Ascending aorta (tissue), 2 donors: ENCODE measurements at regions not wholly inside any gene's neighbourhood (a gene's known extent, or its start where the extent isn't known, plus 50 kb on each side); places are given as distances from the start of the nearest gene placed in this dataset.
"Not testable (repeated sequence)": the region's sequence is repeated elsewhere in the genome, so short reads cannot be mapped to it uniquely, and the experiment has no call there.

Source experiments
- DNase-seq, 2 donors: peaks; one replicate each; pipeline ENCODE4 v3.0.0-alpha.2; 2019; ENCODE audit warnings: low spot score in 2 of 2
- H3K27ac ChIP-seq, 2 donors: fragments of 200-600 bp; sonication (generic); one replicate each; pipeline ENCODE4 v1.5.1; 2016 to 2017; ENCODE audit warnings: mild to moderate bottlenecking in 1 of 2
- H3K27me3 ChIP-seq: fragments of 200-600 bp; sonication (generic); one replicate; pipeline ENCODE4 v1.5.1; 2017
- H3K36me3 ChIP-seq, 2 donors: fragments of 200-600 bp; sonication (generic); one replicate each; pipeline ENCODE4 v1.5.1; 2016
- H3K4me1 ChIP-seq, 2 donors: fragments of 200-600 bp; sonication (generic); one replicate each; pipeline ENCODE4 v1.5.1; 2016 to 2017; ENCODE audit warnings: mild to moderate bottlenecking in 1 of 2
- H3K4me3 ChIP-seq, 2 donors: fragments of 200-600 bp; sonication (generic); one replicate each; pipeline ENCODE4 v1.5.1; 2016 to 2017; ENCODE audit warnings: mild to moderate bottlenecking in 1 of 2
- H3K9me3 ChIP-seq, 2 donors: fragments of 200-600 bp; sonication (generic); one replicate each; pipeline ENCODE4 v1.5.1; 2016
- CTCF ChIP-seq, 3 experiments: fragments of 200-600 bp in 2 of 3; fragments of 450-650 bp in 1 of 3; sonication (generic) in 2 of 3; IDR thresholded peaks; one replicate each; pipeline ENCODE4 v1.5.1; 2016 to 2019; ENCODE audit warnings: antibody characterized with exemption in 3 of 3, mild to moderate bottlenecking in 1 of 3, moderate library complexity in 1 of 3
- intact Hi-C: fragments of 100-400 bp; cut with DNase I; formaldehyde crosslinking; loops from one replicate; pipeline ENCODE4 v1.15.1; 2023

- no peaks in the 10 kb centered on the region for H3K4me1 ChIP-seq
- peaks cover 0 to 7% of the 10 kb centered on the region in 2 donors for H3K9me3 ChIP-seq
- no peak for TF ChIP-seq CTCF (IDR thresholded peaks at IDR 0.05)
- H3K27me3 ChIP-seq: no peaks in the 10 kb centered on the region
- no peak overlapping the region for H3K4me3 ChIP-seq
- no peaks in the 10 kb centered on the region for H3K36me3 ChIP-seq
- no peak overlapping the region for H3K27ac ChIP-seq
- no peak for DNase-seq
- intact Hi-C loops: no loop called here
Measured at GRCh38 chr12:74391283-74391682, 146.4 kb upstream of the ATXN7L3B start.

DNA sequence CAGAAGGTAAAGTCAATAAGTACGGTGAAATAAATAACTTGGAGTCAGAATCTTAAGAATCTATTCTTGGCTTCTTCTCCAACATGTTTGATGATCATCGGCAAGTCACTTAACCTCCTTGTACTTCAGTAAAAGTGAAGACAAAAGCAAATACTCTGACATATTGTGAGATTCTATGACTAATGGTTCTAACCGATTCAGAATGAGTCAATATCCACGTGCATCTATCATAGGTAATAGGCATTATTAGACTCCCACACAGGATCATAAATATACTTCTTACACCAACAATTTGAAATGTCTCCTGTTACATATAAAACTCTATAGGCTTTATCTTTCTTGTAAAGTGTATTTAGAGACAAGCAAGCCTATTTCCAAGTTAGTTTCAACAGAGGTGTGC is 144.4 kb upstream of the ATXN7L3B start:
- DNase-seq: no peak
- H3K4me3 ChIP-seq: no peak overlapping the region
- H3K27ac ChIP-seq: no peak overlapping the region
- H3K27me3 ChIP-seq: no peaks in the 10 kb centered on the region
- TF ChIP-seq CTCF (IDR thresholded peaks at IDR 0.05): no peak
- H3K4me1 ChIP-seq: no peaks in the 10 kb centered on the region
- peaks cover 0 to 7% of the 10 kb centered on the region in 2 donors for H3K9me3 ChIP-seq
- intact Hi-C loops: no loop called here
- no peaks in the 10 kb centered on the region for H3K36me3 ChIP-seq

DNA sequence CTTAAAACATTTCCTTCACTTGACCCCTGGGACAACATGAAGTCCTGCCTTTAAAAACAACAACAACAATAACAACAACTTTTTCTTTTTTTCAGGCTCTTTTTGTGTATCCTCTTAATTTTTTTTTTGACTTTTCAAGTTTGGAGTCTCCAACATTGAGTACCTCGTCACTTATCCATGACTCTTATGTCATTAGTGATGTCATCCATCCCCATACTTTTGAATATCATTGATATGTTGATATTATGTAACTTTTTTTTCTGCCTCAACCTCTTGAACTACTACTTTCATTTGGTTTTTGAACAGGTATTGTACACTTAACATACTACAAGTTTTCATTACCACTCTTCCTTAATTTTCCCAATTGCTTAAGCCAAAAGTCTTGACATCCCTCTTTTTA is 143.0 kb upstream of the ATXN7L3B start:
- H3K27ac ChIP-seq: no peak overlapping the region
- no peaks in the 10 kb centered on the region for H3K36me3 ChIP-seq
- H3K4me1 ChIP-seq: no peaks in the 10 kb centered on the region
- H3K4me3 ChIP-seq: no peak overlapping the region
- no peak for DNase-seq
- intact Hi-C loops: no loop called here
- H3K27me3 ChIP-seq: no peaks in the 10 kb centered on the region
- peaks cover 0 to 7% of the 10 kb centered on the region in 2 donors for H3K9me3 ChIP-seq
- no peak for TF ChIP-seq CTCF (IDR thresholded peaks at IDR 0.05)

- no peaks in the 10 kb centered on the region for H3K36me3 ChIP-seq
- intact Hi-C loops: no loop called here
- H3K27me3 ChIP-seq: no peaks in the 10 kb centered on the region
- no peak overlapping the region for H3K27ac ChIP-seq
- no peaks in the 10 kb centered on the region for H3K4me1 ChIP-seq
- DNase-seq: no peak
- H3K4me3 ChIP-seq: no peak overlapping the region
- no peaks in the 10 kb centered on the region for H3K9me3 ChIP-seq
- no peak for TF ChIP-seq CTCF (IDR thresholded peaks at IDR 0.05)
Measured at GRCh38 chr12:74401035-74401434, 136.6 kb upstream of the ATXN7L3B start.

GRCh38 chr12:74401966-74402365 is 135.7 kb upstream of the ATXN7L3B start:
- no peak for DNase-seq
- no peak overlapping the region for H3K4me3 ChIP-seq
- no peak for TF ChIP-seq CTCF (IDR thresholded peaks at IDR 0.05)
- intact Hi-C loops: no loop called here
- no peaks in the 10 kb centered on the region for H3K9me3 ChIP-seq
- no peaks in the 10 kb centered on the region for H3K4me1 ChIP-seq
- no peaks in the 10 kb centered on the region for H3K36me3 ChIP-seq
- no peaks in the 10 kb centered on the region for H3K27me3 ChIP-seq
- H3K27ac ChIP-seq: no peak overlapping the region

DNA sequence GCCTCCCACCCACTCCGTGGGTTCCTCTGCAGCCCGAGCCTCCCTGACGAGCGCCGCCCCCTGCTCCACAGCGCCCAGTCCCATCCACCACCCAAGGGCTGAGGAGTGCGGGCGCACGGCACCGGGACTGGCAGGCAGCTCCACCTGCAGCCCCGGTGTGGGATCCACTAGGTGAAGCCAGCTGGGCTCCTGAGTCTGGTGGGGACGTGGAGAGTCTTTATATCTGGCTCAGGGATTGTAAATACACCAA is 134.5 kb upstream of the ATXN7L3B start:
- DNase-seq, H3K27me3 ChIP-seq, H3K4me1 ChIP-seq, H3K9me3 ChIP-seq, intact Hi-C loops, H3K36me3 ChIP-seq, H3K27ac ChIP-seq, H3K4me3 ChIP-seq: not testable (repeated sequence)
